ENCODE measurements at regions not wholly inside any gene's neighbourhood (a gene's known extent, or its start where the extent isn't known, plus 50 kb on each side); places are given as distances from the start of the nearest gene placed in this dataset.

DNA sequence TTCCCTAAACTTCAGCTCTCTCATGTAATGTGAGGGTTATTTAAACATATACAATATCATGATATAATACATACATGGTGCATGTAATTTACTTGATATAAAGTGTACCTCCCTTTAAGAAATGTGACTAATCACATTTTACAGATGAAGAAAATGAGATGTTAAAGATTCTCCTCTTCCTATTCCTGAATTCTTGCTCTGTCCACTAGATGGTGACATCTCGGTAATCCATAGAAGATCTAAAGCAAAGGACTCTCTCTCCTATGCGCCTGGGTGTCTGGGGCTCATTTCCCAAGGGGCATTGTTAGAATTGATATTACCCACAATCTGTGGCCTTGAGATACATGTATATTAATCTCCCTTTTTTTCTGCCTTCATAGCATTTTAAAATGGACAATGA is 804.9 kb downstream of the RAB28 start:
- CTCF ChIA-PET: no interaction called here
- intact Hi-C loops (cut with micrococcal nuclease): no loop called here
- H3K27ac ChIP-seq (ENCODE audit: low read depth, low read length): no peak overlapping the region
- no peak overlapping the region for H3K9ac ChIP-seq (ENCODE audit: low read length)
- H3K36me3 ChIP-seq (ENCODE audit: control insufficient read depth in 1 of 2, insufficient read depth in 2 of 2, low read length in 2 of 2): no peaks in the 10 kb centered on the region
- H2AFZ ChIP-seq (ENCODE audit: low read depth, low read length, poor library complexity, severe bottlenecking): no peak overlapping the region
- H3K4me1 ChIP-seq (ENCODE audit: control insufficient read depth in 1 of 2, insufficient read depth in 2 of 2, low read length in 2 of 2): no peaks in the 10 kb centered on the region
- H3K9me2 ChIP-seq (ENCODE audit: insufficient read depth): no peaks in the 10 kb centered on the region
- DNase-seq (ENCODE audit: low read depth, low spot score) (peak; percentile 2), ATAC-seq (peak; percentile 87)
- no peak overlapping the region for H3K4me2 ChIP-seq (ENCODE audit: low read length)
- peaks cover 0 to 5% of the 10 kb centered on the region in 2 experiments; a peak in 2 of 4 replicates for H3K9me3 ChIP-seq (ENCODE audit: control insufficient read depth in 1 of 2, insufficient read depth in 1 of 2, low read depth in 1 of 2, low read length in 2 of 2)
- no peaks in the 10 kb centered on the region for H3K79me2 ChIP-seq (ENCODE audit: insufficient read depth, low read length)
- POLR2A ChIA-PET: no interaction called here
- no peaks in the 10 kb centered on the region for H4K20me1 ChIP-seq (ENCODE audit: insufficient read depth)
- H3K27me3 ChIP-seq (ENCODE audit: insufficient read depth, low read length): no peaks in the 10 kb centered on the region
- H3K4me3 ChIP-seq (replicated peaks in 1 of 2; ENCODE audit: low read depth in 1 of 2, low read length in 2 of 2): no peak overlapping the region
- TF ChIP-seq POLR2AphosphoS5 (IDR thresholded peaks at IDR 0.05; ENCODE audit: low read depth, low read length): no peak
- TF ChIP-seq, protein P1, sequence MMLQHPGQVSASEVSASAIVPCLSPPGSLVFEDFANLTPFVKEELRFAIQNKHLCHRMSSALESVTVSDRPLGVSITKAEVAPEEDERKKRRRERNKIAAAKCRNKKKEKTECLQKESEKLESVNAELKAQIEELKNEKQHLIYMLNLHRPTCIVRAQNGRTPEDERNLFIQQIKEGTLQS (IDR thresholded peaks at IDR 0.05): no peak
- TF ChIP-seq, protein P2, sequence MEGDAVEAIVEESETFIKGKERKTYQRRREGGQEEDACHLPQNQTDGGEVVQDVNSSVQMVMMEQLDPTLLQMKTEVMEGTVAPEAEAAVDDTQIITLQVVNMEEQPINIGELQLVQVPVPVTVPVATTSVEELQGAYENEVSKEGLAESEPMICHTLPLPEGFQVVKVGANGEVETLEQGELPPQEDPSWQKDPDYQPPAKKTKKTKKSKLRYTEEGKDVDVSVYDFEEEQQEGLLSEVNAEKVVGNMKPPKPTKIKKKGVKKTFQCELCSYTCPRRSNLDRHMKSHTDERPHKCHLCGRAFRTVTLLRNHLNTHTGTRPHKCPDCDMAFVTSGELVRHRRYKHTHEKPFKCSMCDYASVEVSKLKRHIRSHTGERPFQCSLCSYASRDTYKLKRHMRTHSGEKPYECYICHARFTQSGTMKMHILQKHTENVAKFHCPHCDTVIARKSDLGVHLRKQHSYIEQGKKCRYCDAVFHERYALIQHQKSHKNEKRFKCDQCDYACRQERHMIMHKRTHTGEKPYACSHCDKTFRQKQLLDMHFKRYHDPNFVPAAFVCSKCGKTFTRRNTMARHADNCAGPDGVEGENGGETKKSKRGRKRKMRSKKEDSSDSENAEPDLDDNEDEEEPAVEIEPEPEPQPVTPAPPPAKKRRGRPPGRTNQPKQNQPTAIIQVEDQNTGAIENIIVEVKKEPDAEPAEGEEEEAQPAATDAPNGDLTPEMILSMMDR (IDR thresholded peaks at IDR 0.05 in 2 of 3, conservative IDR thresholded peaks at IDR 0.05 in 1 of 3; ENCODE audit: borderline replicate concordance in 1 of 3, insufficient read depth in 1 of 3, low read depth in 2 of 3, low read length in 2 of 3): peak; percentile 21 to 70 (median 65); a peak in 5 of 6 replicates
- TF ChIP-seq RAD21 (IDR thresholded peaks at IDR 0.05; ENCODE audit: low read depth): peak; percentile 39
- no peak for TF ChIP-seq EZH2 (IDR thresholded peaks at IDR 0.05)
- TF ChIP-seq ZNF274 (IDR thresholded peaks at IDR 0.05; ENCODE audit: low read depth, low read length): no peak
- TF ChIP-seq JUND (IDR thresholded peaks at IDR 0.05): no peak
- no peak for TF ChIP-seq FOSL1 (IDR thresholded peaks at IDR 0.05; ENCODE audit: low read depth)
- no peak for TF ChIP-seq ZFX (IDR thresholded peaks at IDR 0.05)
- RAD21 ChIA-PET (ENCODE audit: low non-redundant PET in 1 of 2, low total read pairs in 2 of 2, uncharacterized antibody in 2 of 2, unreplicated experiment in 2 of 2): no interaction called here
- no TSS peak for BruUV-seq (replicated peaks)

DNA sequence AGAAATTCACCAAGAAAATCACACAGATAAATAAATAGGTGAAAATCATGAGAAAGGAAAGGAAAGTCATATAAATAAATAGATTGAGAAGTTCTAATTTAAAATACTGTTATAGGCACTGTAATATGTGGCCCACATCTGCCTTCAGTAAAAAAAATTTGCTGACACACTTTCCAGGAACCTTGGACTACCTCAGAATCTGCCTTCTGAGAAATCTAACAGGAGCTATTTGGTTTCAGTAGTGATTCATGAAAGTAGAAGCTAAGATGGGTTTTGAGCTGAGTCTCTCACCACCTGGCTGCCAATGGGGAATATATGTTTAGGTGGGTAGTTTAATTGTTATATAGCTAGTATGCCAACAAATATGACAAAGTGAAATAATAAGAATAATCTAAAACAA is 810.0 kb downstream of the RAB28 start:
- H2AFZ ChIP-seq (ENCODE audit: low read depth, low read length, poor library complexity, severe bottlenecking): no peak overlapping the region
- H3K4me3 ChIP-seq (replicated peaks in 1 of 2; ENCODE audit: low read depth in 1 of 2, low read length in 2 of 2): no peak overlapping the region
- H3K4me2 ChIP-seq (ENCODE audit: low read length): no peak overlapping the region
- CTCF ChIA-PET: no interaction called here
- H3K27ac ChIP-seq (ENCODE audit: low read depth, low read length): no peak overlapping the region
- peaks cover 0 to 8% of the 10 kb centered on the region in 2 experiments; a peak in 2 of 4 replicates for H3K9me3 ChIP-seq (ENCODE audit: control insufficient read depth in 1 of 2, insufficient read depth in 1 of 2, low read depth in 1 of 2, low read length in 2 of 2)
- no peaks in the 10 kb centered on the region for H3K36me3 ChIP-seq (ENCODE audit: control insufficient read depth in 1 of 2, insufficient read depth in 2 of 2, low read length in 2 of 2)
- no peak for ATAC-seq
- no peaks in the 10 kb centered on the region for H3K27me3 ChIP-seq (ENCODE audit: insufficient read depth, low read length)
- no peaks in the 10 kb centered on the region for H3K79me2 ChIP-seq (ENCODE audit: insufficient read depth, low read length)
- RAD21 ChIA-PET (ENCODE audit: low non-redundant PET in 1 of 2, low total read pairs in 2 of 2, uncharacterized antibody in 2 of 2, unreplicated experiment in 2 of 2): no interaction called here
- POLR2A ChIA-PET: no interaction called here
- no peaks in the 10 kb centered on the region for H4K20me1 ChIP-seq (ENCODE audit: insufficient read depth)
- no peaks in the 10 kb centered on the region for H3K9me2 ChIP-seq (ENCODE audit: insufficient read depth)
- H3K9ac ChIP-seq (ENCODE audit: low read length): no peak overlapping the region
- no peaks in the 10 kb centered on the region for H3K4me1 ChIP-seq (ENCODE audit: control insufficient read depth in 1 of 2, insufficient read depth in 2 of 2, low read length in 2 of 2)
- intact Hi-C loops (cut with micrococcal nuclease): no loop called here
- BruUV-seq (replicated peaks): no TSS peak
- no peak for DNase-seq (ENCODE audit: low read depth, low spot score)
- TF ChIP-seq TCF7L2 (IDR thresholded peaks at IDR 0.05; ENCODE audit: borderline replicate concordance, extremely low read depth, insufficient read depth, insufficient read length) (no peak), ELF1 (IDR thresholded peaks at IDR 0.05; ENCODE audit: borderline replicate concordance, low read depth) (no peak), YY1 (IDR thresholded peaks at IDR 0.05; ENCODE audit: extremely low read depth, insufficient replicate concordance, low read depth, low read length) (no peak), SP1 (IDR thresholded peaks at IDR 0.05; ENCODE audit: low read depth) (no peak), ZNF274 (IDR thresholded peaks at IDR 0.05; ENCODE audit: low read depth, low read length) (no peak), RAD21 (IDR thresholded peaks at IDR 0.05; ENCODE audit: low read depth) (no peak)
- TF ChIP-seq, protein P1 (IDR thresholded peaks at IDR 0.05): no peak
- TF ChIP-seq, protein P3, sequence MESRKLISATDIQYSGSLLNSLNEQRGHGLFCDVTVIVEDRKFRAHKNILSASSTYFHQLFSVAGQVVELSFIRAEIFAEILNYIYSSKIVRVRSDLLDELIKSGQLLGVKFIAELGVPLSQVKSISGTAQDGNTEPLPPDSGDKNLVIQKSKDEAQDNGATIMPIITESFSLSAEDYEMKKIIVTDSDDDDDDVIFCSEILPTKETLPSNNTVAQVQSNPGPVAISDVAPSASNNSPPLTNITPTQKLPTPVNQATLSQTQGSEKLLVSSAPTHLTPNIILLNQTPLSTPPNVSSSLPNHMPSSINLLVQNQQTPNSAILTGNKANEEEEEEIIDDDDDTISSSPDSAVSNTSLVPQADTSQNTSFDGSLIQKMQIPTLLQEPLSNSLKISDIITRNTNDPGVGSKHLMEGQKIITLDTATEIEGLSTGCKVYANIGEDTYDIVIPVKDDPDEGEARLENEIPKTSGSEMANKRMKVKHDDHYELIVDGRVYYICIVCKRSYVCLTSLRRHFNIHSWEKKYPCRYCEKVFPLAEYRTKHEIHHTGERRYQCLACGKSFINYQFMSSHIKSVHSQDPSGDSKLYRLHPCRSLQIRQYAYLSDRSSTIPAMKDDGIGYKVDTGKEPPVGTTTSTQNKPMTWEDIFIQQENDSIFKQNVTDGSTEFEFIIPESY (IDR thresholded peaks at IDR 0.05; ENCODE audit: extremely low read depth, insufficient replicate concordance, low read length): no peak
